ENCODE measurements at regions not wholly inside any gene's neighbourhood (a gene's known extent, or its start where the extent isn't known, plus 50 kb on each side); places are given as distances from the start of the nearest gene placed in this dataset.

DNA sequence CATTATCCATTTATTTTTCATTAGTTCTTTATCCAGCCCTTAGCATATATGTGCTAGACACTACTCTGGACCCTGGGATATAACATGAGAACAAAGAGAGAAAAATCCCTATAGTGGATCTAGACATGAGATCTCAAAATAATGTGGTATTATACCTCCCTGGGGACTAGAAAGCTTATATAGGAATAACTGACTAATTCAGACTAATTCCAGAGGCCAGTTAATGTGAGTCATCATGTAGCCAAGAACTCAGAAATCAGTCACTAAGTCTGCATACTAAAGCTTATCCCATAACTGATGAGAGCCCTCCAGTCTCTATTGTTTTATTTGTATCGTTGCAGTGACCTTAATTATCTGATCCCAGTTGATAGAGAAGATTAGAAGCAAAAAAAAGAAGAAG lies 267.1 kb upstream of the RGS6 start:
- H3K9ac ChIP-seq (ENCODE audit: low read length), result no peak overlapping the region
- no peak overlapping the region for H3K27ac ChIP-seq (ENCODE audit: low read depth, low read length)
- H3K4me3 ChIP-seq (ENCODE audit: low read length), result no peak overlapping the region
- no peaks in the 10 kb centered on the region for H3K27me3 ChIP-seq (ENCODE audit: control insufficient read depth, insufficient read depth, low read length)
- no peaks in the 10 kb centered on the region for H3K4me1 ChIP-seq (ENCODE audit: control insufficient read depth, insufficient read depth, low read length)
- peaks cover 4% of the 10 kb centered on the region for H3K36me3 ChIP-seq (ENCODE audit: control insufficient read depth, insufficient read depth, low read length)

DNA sequence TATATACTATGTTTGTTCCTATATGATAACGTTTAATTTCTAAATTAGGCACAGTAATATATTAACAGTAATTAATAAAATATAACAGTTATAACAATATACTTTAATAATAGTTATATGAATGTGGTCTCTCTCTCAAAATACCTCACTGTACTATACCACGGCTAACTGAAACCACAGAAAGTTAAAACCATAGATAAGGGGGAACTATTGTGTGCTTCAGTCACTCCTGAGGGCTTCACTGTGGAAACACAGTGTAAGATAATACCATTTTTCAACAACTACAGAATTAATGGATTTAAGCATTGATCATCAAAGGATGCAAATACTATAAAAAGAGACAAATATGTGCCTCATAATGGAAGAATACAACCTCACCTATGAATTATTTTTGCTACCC lies 266.4 kb upstream of the RGS6 start:
- Histone ChIP-seq H3K27me3 (ENCODE audit: control insufficient read depth, insufficient read depth, low read length) (no peaks in the 10 kb centered on the region), H3K36me3 (ENCODE audit: control insufficient read depth, insufficient read depth, low read length) (peaks cover 4% of the 10 kb centered on the region), H3K27ac (ENCODE audit: low read depth, low read length) (no peak overlapping the region), H3K9ac (ENCODE audit: low read length) (no peak overlapping the region), H3K4me1 (ENCODE audit: control insufficient read depth, insufficient read depth, low read length) (no peaks in the 10 kb centered on the region), H3K4me3 (ENCODE audit: low read length) (no peak overlapping the region)

DNA sequence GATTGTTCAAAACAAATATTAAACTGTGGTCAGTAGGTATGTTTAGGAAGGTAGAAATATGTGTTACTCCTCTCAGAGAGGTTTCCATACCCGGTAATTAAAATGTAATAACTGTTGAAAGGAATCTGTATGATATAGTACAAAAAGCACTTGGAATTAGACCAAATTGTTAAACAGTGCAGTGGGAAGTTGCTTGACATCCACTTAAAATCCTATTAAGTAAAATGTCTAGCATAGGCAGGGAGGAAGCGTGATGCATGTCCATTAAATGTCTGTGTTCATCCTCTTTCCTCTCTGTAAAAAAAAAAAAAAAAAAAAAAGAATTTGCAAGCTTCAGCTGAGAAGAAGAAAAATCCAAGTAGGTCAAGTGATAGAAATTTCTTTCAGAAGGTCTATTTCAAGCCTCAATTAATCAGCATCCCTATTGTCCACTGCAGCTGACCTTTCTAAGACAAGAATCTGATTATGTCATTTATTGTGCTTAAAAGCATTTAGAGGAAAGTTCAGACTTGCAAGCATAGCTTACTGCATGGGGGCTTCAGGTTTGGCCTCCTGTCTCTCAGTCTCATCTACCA lies 265.6 kb upstream of the RGS6 start:
- H3K36me3 ChIP-seq (ENCODE audit: control insufficient read depth, insufficient read depth, low read length), result no peaks in the 10 kb centered on the region
- no peak overlapping the region for H3K9ac ChIP-seq (ENCODE audit: low read length)
- H3K27ac ChIP-seq (ENCODE audit: low read depth, low read length), result no peak overlapping the region
- H3K4me1 ChIP-seq (ENCODE audit: control insufficient read depth, insufficient read depth, low read length), result no peaks in the 10 kb centered on the region
- H3K4me3 ChIP-seq (ENCODE audit: low read length), result no peak overlapping the region
- no peaks in the 10 kb centered on the region for H3K27me3 ChIP-seq (ENCODE audit: control insufficient read depth, insufficient read depth, low read length)

DNA sequence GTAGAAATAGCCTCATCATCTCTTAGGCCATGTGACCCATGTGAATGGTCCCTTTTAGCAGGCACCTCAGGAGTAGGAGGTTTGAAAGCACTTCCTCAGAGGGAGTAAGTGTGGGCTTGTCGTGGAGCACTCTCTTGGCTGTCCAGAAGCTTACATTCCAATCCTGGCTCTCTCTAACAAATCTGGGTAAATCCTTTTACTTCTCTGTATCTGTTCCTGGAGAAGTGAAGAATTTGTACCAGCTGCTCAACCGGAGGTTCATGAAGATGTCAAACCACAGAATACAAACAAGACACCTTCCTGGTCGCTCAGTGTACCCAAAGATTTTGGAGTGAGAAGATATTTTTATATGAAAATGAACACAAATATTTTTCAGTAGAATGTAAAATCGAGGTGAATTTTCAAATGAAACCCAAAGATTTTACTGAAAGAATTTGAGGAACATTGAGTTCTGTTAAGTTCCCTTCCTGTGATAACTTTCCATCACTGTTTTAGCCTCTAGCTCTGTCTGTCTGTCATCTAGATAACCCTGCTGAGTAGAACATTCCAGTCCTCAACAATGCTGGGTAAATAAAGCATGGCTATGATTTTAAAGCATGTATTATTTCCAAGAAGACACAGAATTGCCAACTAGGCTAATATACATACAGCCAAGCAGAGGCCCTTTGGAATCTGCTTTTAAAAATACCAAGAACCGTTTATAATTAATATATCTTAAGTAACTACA lies 263.9 kb upstream of the RGS6 start:
- Histone ChIP-seq H3K27me3 (ENCODE audit: control insufficient read depth, insufficient read depth, low read length) (no peaks in the 10 kb centered on the region), H3K36me3 (ENCODE audit: control insufficient read depth, insufficient read depth, low read length) (peaks cover 3% of the 10 kb centered on the region), H3K4me3 (ENCODE audit: low read length) (no peak overlapping the region), H3K4me1 (ENCODE audit: control insufficient read depth, insufficient read depth, low read length) (no peaks in the 10 kb centered on the region), H3K27ac (ENCODE audit: low read depth, low read length) (no peak overlapping the region), H3K9ac (ENCODE audit: low read length) (no peak overlapping the region)

DNA sequence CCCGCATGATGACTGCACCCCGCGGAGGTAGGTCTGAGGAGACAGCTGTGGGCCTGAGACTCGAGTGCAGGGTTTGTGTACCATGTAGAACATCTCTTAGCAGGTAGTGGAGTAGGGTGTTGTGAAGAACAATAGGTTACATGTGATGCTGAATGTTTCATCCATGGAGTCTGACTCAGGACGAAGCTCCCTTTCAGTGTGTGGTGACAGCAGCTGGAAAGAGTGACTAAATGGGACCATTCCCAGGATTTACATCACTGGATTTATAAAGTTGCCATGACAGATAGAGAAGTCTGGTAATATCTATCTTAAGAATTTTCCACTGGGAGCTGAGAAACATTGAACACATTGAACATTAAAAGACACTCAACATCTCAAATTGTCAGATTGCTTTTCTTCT lies 259.6 kb upstream of the RGS6 start:
- Histone ChIP-seq H3K36me3 (ENCODE audit: control insufficient read depth, insufficient read depth, low read length) (peaks cover 3% of the 10 kb centered on the region), H3K27ac (ENCODE audit: low read depth, low read length) (no peak overlapping the region), H3K4me3 (ENCODE audit: low read length) (no peak overlapping the region), H3K9ac (ENCODE audit: low read length) (no peak overlapping the region), H3K27me3 (ENCODE audit: control insufficient read depth, insufficient read depth, low read length) (no peaks in the 10 kb centered on the region), H3K4me1 (ENCODE audit: control insufficient read depth, insufficient read depth, low read length) (no peaks in the 10 kb centered on the region)

DNA sequence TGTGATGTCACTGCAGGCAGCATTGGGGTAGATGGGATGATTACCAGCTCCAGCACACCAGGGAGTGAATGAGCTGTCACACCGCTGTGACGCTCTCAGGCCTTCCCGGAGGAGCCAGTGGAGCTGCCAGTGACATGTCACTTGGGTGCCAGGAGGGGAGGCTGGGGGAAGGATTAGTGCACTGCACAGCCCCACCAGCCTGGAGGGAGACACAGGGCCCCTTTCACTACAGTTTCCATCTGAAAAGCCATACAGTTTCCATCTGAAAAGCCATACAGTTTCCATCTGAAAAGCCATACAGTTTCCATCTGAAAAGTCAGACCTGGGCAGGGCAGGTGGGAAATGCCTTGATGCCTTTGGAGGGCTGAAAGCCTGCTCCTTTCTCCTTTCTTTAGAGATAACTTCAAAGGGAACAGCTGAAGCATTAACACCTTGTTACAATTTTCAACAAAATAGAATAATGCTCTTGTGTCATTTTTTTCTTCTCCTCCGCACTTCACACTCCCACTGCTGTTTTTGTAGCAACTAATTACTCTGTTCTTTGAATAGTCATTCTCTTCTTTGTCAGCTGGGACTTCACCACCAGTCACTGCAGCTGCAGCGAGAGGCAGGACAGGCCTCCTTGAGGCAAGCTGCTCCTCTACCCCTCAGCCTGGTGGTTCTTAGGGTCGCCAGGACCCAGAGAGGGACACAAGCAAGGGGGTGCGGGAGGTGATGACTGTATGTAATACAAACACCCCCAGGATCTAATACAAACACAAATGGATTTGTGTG lies 256.9 kb upstream of the RGS6 start:
- Histone ChIP-seq H3K36me3 (ENCODE audit: control insufficient read depth, insufficient read depth, low read length) (peaks cover 3% of the 10 kb centered on the region), H3K4me1 (ENCODE audit: control insufficient read depth, insufficient read depth, low read length) (no peaks in the 10 kb centered on the region), H3K9ac (ENCODE audit: low read length) (no peak overlapping the region), H3K27ac (ENCODE audit: low read depth, low read length) (no peak overlapping the region), H3K4me3 (ENCODE audit: low read length) (no peak overlapping the region), H3K27me3 (ENCODE audit: control insufficient read depth, insufficient read depth, low read length) (no peaks in the 10 kb centered on the region)

DNA sequence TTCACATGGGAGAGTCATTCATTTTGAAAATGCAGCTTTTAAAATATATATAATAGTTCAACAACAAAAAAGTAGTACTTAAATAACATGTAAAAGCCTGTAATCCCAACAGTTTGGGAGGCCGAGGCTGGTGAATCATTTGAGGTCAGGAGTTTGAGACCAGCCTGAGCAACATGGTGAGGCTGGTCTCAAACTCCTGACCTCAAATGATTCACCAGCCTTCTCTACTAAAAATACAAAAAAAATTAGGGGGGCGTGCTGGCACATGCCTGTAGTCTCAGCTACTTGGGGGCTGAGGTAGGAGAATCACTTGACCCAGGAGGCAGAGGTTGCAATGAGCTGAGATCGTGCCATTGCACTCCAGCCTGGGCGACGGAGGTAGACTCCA lies 256.3 kb upstream of the RGS6 start:
- H3K27me3 ChIP-seq (ENCODE audit: control insufficient read depth, insufficient read depth, low read length), result no peaks in the 10 kb centered on the region
- no peak overlapping the region for H3K4me3 ChIP-seq (ENCODE audit: low read length)
- no peak overlapping the region for H3K27ac ChIP-seq (ENCODE audit: low read depth, low read length)

DNA sequence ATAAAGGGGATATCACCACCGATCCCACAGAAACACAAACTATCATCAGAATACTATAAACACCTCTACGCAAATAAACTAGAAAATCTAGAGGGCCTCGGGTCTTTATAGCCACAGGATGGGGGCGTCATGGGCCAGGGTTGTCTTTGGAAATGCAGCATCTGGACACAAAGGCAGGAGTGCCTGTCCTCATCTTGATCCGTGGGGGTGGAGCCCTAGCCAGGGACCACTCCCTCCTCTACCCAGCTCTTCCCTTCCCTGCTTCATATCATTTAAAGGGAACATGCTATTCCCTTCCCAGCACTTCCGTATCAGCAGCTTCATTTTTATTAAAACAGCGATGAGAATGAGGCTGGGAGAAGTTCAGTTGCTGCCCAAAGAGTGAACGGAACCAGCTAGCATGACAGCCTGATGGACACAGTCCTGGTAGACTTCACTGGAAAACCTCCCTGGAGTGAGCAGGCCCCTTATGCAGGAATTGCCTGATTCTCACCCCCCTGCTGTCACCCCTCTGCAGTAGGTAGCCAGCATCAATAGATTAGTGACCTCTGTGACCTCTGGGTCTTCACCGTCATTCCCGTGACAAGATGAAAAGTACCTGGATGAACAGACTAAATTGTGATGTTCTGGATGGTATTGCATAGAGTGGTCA lies 251.4 kb upstream of the RGS6 start:
- Histone ChIP-seq H3K27ac (ENCODE audit: low read depth, low read length) (no peak overlapping the region), H3K9ac (ENCODE audit: low read length) (no peak overlapping the region), H3K36me3 (ENCODE audit: control insufficient read depth, insufficient read depth, low read length) (peaks cover 2% of the 10 kb centered on the region), H3K27me3 (ENCODE audit: control insufficient read depth, insufficient read depth, low read length) (no peaks in the 10 kb centered on the region), H3K4me1 (ENCODE audit: control insufficient read depth, insufficient read depth, low read length) (peaks cover 11% of the 10 kb centered on the region), H3K4me3 (ENCODE audit: low read length) (no peak overlapping the region)

More for the DNA sequence above, 256.3 kb upstream of the RGS6 start:
- H3K9ac ChIP-seq (ENCODE audit: low read length), result no peak overlapping the region
- no peaks in the 10 kb centered on the region for H3K4me1 ChIP-seq (ENCODE audit: control insufficient read depth, insufficient read depth, low read length)
- peaks cover 3% of the 10 kb centered on the region for H3K36me3 ChIP-seq (ENCODE audit: control insufficient read depth, insufficient read depth, low read length)

DNA sequence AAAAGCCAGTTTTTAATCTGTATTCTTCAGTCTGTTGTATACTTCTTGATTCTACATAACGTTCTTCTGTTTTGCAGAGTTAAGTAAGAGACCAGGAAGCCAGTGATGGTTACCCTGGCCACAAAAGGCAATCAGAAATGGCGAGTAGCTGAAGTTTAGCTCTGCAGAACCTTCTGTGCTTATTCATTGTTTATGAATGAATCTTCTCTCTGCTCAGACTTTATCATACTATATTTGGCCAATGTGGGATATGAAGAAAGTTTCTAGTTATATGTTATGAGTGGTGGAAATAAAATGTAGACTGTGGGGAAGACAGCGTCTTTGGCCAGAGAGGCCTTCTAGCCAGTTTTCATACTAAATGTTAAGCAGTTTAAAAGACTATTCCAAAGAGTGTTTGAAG lies 249.9 kb upstream of the RGS6 start:
- Histone ChIP-seq H3K9ac (ENCODE audit: low read length) (no peak overlapping the region), H3K27me3 (ENCODE audit: control insufficient read depth, insufficient read depth, low read length) (no peaks in the 10 kb centered on the region), H3K4me3 (ENCODE audit: low read length) (no peak overlapping the region), H3K36me3 (ENCODE audit: control insufficient read depth, insufficient read depth, low read length) (peaks cover 2% of the 10 kb centered on the region), H3K4me1 (ENCODE audit: control insufficient read depth, insufficient read depth, low read length) (peaks cover 11% of the 10 kb centered on the region), H3K27ac (ENCODE audit: low read depth, low read length) (peak overlapping the region; percentile 66)

DNA sequence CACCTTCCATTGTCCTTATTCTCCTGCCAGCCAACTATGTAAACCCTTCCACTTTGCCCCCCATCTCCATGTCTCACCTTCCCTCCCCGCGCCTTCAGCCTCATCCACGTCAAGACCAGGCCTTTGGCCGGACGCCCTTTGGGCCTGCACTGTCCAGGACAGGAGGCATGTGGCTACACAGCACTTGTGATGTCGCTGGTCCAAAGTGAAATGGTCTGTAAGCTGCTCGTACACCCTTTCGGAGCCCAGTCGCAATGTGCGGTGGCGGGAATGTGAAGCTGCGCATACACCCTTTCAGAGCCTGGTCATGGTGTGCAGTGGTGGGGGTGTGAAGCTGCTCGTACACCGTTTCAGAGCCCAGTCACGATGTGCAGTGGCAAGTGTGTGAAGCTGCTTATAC lies 247.9 kb upstream of the RGS6 start:
- no peak overlapping the region for H3K9ac ChIP-seq (ENCODE audit: low read length)

DNA sequence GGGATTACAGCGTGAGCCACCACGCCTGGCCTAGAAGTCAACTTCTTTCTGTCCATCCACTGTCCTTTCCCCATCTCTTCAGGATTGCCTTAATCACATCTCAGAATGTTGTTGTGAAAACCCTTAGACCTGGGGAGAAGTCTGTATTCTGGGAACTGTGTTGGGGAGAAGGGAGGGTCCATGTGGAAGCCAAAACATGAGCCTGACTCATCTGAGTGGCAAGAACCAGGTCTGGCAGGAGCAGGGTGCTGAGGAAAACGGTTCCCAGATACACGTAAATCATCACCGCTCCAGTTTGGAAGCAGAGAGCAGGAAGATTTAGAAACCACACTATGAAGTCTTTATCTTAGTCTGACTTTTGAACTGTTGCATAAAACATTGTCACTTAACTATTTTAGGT lies 245.6 kb upstream of the RGS6 start:
- Histone ChIP-seq H3K27me3 (ENCODE audit: control insufficient read depth, insufficient read depth, low read length) (no peaks in the 10 kb centered on the region), H3K27ac (ENCODE audit: low read depth, low read length) (peak overlapping the region; percentile 41), H3K36me3 (ENCODE audit: control insufficient read depth, insufficient read depth, low read length) (peaks cover 8% of the 10 kb centered on the region)

More for the DNA sequence above, 247.9 kb upstream of the RGS6 start:
- Histone ChIP-seq H3K4me3 (ENCODE audit: low read length) (no peak overlapping the region), H3K27me3 (ENCODE audit: control insufficient read depth, insufficient read depth, low read length) (no peaks in the 10 kb centered on the region), H3K36me3 (ENCODE audit: control insufficient read depth, insufficient read depth, low read length) (peaks cover 2% of the 10 kb centered on the region), H3K4me1 (ENCODE audit: control insufficient read depth, insufficient read depth, low read length) (peaks cover 11% of the 10 kb centered on the region), H3K27ac (ENCODE audit: low read depth, low read length) (no peak overlapping the region)

DNA sequence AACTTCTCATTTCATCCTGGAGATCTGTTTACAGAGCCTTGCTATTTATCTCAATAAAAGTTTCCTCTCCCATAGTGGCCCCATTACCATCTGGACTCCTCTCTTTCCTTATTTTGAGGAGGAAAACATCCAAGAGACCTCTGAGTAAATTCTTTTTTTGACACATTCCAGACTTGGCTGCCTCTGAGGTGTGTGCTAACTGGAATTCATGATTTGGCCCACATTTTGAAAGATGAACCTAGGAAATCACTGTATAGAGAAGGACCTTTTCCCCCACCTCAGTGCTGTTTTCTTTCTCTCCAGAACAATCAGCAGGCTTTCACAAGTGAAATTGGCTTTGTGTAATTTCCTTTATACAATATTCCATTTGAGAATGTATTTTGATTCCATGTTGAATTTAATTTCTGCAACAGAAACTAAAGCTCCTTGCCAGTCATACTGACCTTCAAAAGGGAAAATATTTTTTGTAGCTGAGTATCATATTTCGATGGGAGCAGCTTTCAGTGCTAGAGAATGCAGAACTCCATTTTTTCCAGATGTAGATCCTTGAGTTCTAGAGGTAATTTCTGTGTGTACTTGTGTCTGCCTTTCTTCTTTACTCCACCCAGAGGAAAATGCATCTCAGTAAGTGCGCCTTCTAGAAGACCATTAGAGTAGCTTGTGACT lies 244.9 kb upstream of the RGS6 start:
- H3K36me3 ChIP-seq (ENCODE audit: control insufficient read depth, insufficient read depth, low read length), result peaks cover 8% of the 10 kb centered on the region
- H3K4me3 ChIP-seq (ENCODE audit: low read length), result no peak overlapping the region
- H3K27ac ChIP-seq (ENCODE audit: low read depth, low read length), result peak overlapping the region; percentile 41
- peaks cover 5% of the 10 kb centered on the region for H3K4me1 ChIP-seq (ENCODE audit: control insufficient read depth, insufficient read depth, low read length)
- no peaks in the 10 kb centered on the region for H3K27me3 ChIP-seq (ENCODE audit: control insufficient read depth, insufficient read depth, low read length)
- H3K9ac ChIP-seq (ENCODE audit: low read length), result no peak overlapping the region

More for the DNA sequence above, 245.6 kb upstream of the RGS6 start:
- no peak overlapping the region for H3K9ac ChIP-seq (ENCODE audit: low read length)
- peaks cover 9% of the 10 kb centered on the region for H3K4me1 ChIP-seq (ENCODE audit: control insufficient read depth, insufficient read depth, low read length)
- no peak overlapping the region for H3K4me3 ChIP-seq (ENCODE audit: low read length)

Data from rectal smooth muscle tissue (tissue), 1 donor.